ENCODE measurements at regions not wholly inside any gene's neighbourhood (a gene's known extent, or its start where the extent isn't known, plus 50 kb on each side); places are given as distances from the start of the nearest gene placed in this dataset.

GRCh38 chr15:46251903-46252302, 617.1 kb downstream of the SQOR start:
- H3K14ac ChIP-seq (ENCODE audit: insufficient read length) = no peak overlapping the region
- H2BK5ac ChIP-seq (ENCODE audit: low read depth, low read length) = no peak overlapping the region
- H3K4me1 ChIP-seq (replicated peaks in 1 of 4; ENCODE audit: control insufficient read depth in 3 of 4, insufficient read depth in 4 of 4, low read length in 3 of 4) = peaks cover 0 to 5% (median 3%) of the 10 kb centered on the region in 4 experiments; a peak in 2 of 7 replicates
- H3K23ac ChIP-seq (ENCODE audit: insufficient read length) = no peak overlapping the region
- POLR2A ChIA-PET (ENCODE audit: partially characterized antibody) = no interaction called here
- no peaks in the 10 kb centered on the region for H4K20me1 ChIP-seq (replicated peaks in 1 of 2; ENCODE audit: control insufficient read depth in 1 of 2, insufficient read depth in 2 of 2, low read length in 2 of 2)
- no peaks in the 10 kb centered on the region for H3K23me2 ChIP-seq (ENCODE audit: low read depth, low read length)
- no peak overlapping the region for H4K5ac ChIP-seq (ENCODE audit: insufficient read length, low read depth, low read length)
- WGBS, 2 experiments (ENCODE audit: extremely low coverage in 1 of 2, insufficient coverage in 1 of 2, insufficient read length in 1 of 2, insufficient replicate concordance in 2 of 2, low coverage in 1 of 2, low lambda C conversion rate in 2 of 2, missing lambda C conversion rate in 1 of 2) = 84% methylated on average over 3 of the region's 3 CpGs; no CpG with 5 or more reads in 1 of the 2 experiments
- FAIRE-seq = no peak
- no peak overlapping the region for H4K91ac ChIP-seq (replicated peaks; ENCODE audit: insufficient read length, low read length)
- H2AFZ ChIP-seq (ENCODE audit: low read length) = no peak overlapping the region
- no peak overlapping the region for H3K18ac ChIP-seq (ENCODE audit: extremely low read depth, low read length)
- H4K8ac ChIP-seq (ENCODE audit: extremely low read depth, insufficient read depth, low read length) = no peak overlapping the region
- H3K79me1 ChIP-seq (ENCODE audit: low read depth, low read length) = no peaks in the 10 kb centered on the region
- no peaks in the 10 kb centered on the region for H3K36me3 ChIP-seq (ENCODE audit: control insufficient read depth in 2 of 4, insufficient read depth in 4 of 4, low read length in 3 of 4)
- H3K27ac ChIP-seq (ENCODE audit: low read depth, low read length) = no peak overlapping the region
- H3K56ac ChIP-seq (replicated peaks; ENCODE audit: insufficient read length, low read depth, low read length) = no peak overlapping the region
- H2BK120ac ChIP-seq (replicated peaks; ENCODE audit: low read depth, low read length) = no peak overlapping the region
- H3K27me3 ChIP-seq (replicated peaks in 1 of 4; ENCODE audit: control insufficient read depth in 3 of 4, extremely low read depth in 1 of 4, insufficient read depth in 3 of 4, low read length in 3 of 4) = no peaks in the 10 kb centered on the region
- CTCF ChIA-PET (ENCODE audit: partially characterized antibody) = interaction anchor here (0.6 kb wide), 1 partner anchor 38 kb away, joined by 3 read pairs; no protein-coding TSS in a partner anchor
- DNase-seq (ENCODE audit: low read depth in 1 of 2, low spot score in 2 of 2) = no peak
- H2BK20ac ChIP-seq (ENCODE audit: low read length) = no peak overlapping the region
- H3K79me2 ChIP-seq (ENCODE audit: control insufficient read depth in 1 of 2, insufficient read depth in 2 of 2, low read length in 2 of 2) = no peaks in the 10 kb centered on the region
- no peak overlapping the region for H2BK12ac ChIP-seq (ENCODE audit: low read depth, low read length)
- H3K4ac ChIP-seq (replicated peaks; ENCODE audit: insufficient read length, low read depth, low read length) = no peak overlapping the region
- H2BK15ac ChIP-seq (ENCODE audit: low read length) = no peak overlapping the region
- no peak overlapping the region for H3K4me3 ChIP-seq (ENCODE audit: extremely low read depth in 1 of 4, insufficient read depth in 2 of 4, low read depth in 3 of 4, low read length in 4 of 4)
- H2AK5ac ChIP-seq (ENCODE audit: low read depth, low read length) = no peak overlapping the region
- H3K9me3 ChIP-seq (ENCODE audit: insufficient read depth in 2 of 2, low read depth in 1 of 2, low read length in 1 of 2) = no peaks in the 10 kb centered on the region
- no peak overlapping the region for H3K9ac ChIP-seq (replicated peaks in 1 of 4; ENCODE audit: extremely low read depth in 1 of 4, low read depth in 3 of 4, low read length in 3 of 4)
- no peak overlapping the region for H3K4me2 ChIP-seq (ENCODE audit: insufficient read depth in 1 of 2, low read depth in 2 of 2, low read length in 2 of 2)
- TF ChIP-seq TAF1 (IDR thresholded peaks at IDR 0.05; ENCODE audit: low read depth, low read length) (no peak), NRF1 (IDR thresholded peaks at IDR 0.05; ENCODE audit: low read depth, low read length) (no peak), SRF (IDR thresholded peaks at IDR 0.05; ENCODE audit: low read depth, low read length) (no peak), SIX5 (IDR thresholded peaks at IDR 0.05; ENCODE audit: low read depth, low read length) (no peak), KDM5A (IDR thresholded peaks at IDR 0.05; ENCODE audit: low read length) (no peak), FOSL1 (IDR thresholded peaks at IDR 0.05; ENCODE audit: insufficient read depth, low read depth, low read length) (no peak), ATF3 (IDR thresholded peaks at IDR 0.05; ENCODE audit: insufficient read depth, low read depth, low read length) (no peak), TEAD4 (IDR thresholded peaks at IDR 0.05; ENCODE audit: low read depth, low read length) (no peak), EP300 (IDR thresholded peaks at IDR 0.05; ENCODE audit: borderline replicate concordance in 1 of 2, low read depth in 2 of 2, low read length in 2 of 2) (no peak), GTF2F1 (IDR thresholded peaks at IDR 0.05; ENCODE audit: borderline replicate concordance, low read depth, low read length) (no peak), GABPA (IDR thresholded peaks at IDR 0.05; ENCODE audit: borderline replicate concordance, insufficient read depth, low read length) (no peak), SUZ12 (IDR thresholded peaks at IDR 0.05; ENCODE audit: low read length) (no peak), HDAC6 (IDR thresholded peaks at IDR 0.05; ENCODE audit: low read depth, low read length) (no peak), RFX5 (IDR thresholded peaks at IDR 0.05; ENCODE audit: borderline replicate concordance, low read depth, low read length) (no peak)

All from H1 (cell line).